NB4 (cell line): ENCODE measurements at regions not wholly inside any gene's neighbourhood (a gene's known extent, or its start where the extent isn't known, plus 50 kb on each side); places are given as distances from the start of the nearest gene placed in this dataset.

Experiments
- MYC ChIP-seq: IDR thresholded peaks from 2 replicates; pipeline ENCODE4 v1.6.1; 2011; ENCODE audit warnings: low read depth, low read length
- POLR2A ChIP-seq: IDR thresholded peaks from 2 replicates; pipeline ENCODE4 v1.6.1; 2011; ENCODE audit warnings: mild to moderate bottlenecking; ENCODE audit not compliant: insufficient read length; ENCODE audit errors: extremely low read depth
- TF ChIP-seq, protein P1 (sequence below): IDR thresholded peaks from one replicate; pipeline ENCODE4 v1.5.1; 2012; ENCODE audit warnings: low read depth, low read length

DNA sequence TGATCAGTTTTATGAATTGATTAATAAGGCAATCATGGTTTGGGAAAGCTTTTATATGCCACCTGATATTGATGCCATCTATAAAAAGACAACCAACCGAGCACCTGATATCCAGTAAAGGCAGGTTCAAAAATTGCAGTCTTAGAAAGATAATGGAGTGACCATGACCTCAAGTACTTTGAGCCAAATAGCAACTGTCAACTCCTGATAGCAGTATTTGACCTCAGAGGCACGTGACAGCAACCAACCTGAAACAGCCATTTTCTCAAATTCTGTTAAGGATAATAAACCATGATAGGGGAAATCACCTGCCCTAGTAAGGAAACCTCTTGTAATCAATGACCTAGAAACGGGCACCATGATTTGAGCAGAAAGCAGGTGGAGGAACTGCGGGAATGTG lies 77.1 kb upstream of the NFE2L3 start:
- TF ChIP-seq POLR2A (no peak), MYC (no peak)
- TF ChIP-seq, protein P1, sequence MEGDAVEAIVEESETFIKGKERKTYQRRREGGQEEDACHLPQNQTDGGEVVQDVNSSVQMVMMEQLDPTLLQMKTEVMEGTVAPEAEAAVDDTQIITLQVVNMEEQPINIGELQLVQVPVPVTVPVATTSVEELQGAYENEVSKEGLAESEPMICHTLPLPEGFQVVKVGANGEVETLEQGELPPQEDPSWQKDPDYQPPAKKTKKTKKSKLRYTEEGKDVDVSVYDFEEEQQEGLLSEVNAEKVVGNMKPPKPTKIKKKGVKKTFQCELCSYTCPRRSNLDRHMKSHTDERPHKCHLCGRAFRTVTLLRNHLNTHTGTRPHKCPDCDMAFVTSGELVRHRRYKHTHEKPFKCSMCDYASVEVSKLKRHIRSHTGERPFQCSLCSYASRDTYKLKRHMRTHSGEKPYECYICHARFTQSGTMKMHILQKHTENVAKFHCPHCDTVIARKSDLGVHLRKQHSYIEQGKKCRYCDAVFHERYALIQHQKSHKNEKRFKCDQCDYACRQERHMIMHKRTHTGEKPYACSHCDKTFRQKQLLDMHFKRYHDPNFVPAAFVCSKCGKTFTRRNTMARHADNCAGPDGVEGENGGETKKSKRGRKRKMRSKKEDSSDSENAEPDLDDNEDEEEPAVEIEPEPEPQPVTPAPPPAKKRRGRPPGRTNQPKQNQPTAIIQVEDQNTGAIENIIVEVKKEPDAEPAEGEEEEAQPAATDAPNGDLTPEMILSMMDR = no peak
